K562 (cell line): ENCODE measurements at regions not wholly inside any gene's neighbourhood (a gene's known extent, or its start where the extent isn't known, plus 50 kb on each side); places are given as distances from the start of the nearest gene placed in this dataset.

Experiments used
- ATAC-seq: fragments of 200-7000 bp; cut with Tn5 transposase; 3 replicates; pipeline ENCODE4 v1.9.1; 2020; ENCODE audit warnings: moderate library complexity
- BruUV-seq: library from RNA; stranded (reverse); fragments of 400-500 nt; replicated peaks from 2 replicates; lab custom pipeline; 2021; lab: Mats Ljungman, UMichigan
- CTCF ChIA-PET: fragments of 300-600 bp; formaldehyde crosslinking; extraction: SDS; loops from one replicate; lab custom pipeline; 2021; ENCODE audit warnings: low intra/inter-chr PET ratio; lab: Yijun Ruan, JAX
- POLR2A ChIA-PET: fragments of 300-600, 350-650 bp; sonication (Branson Sonifier 250); formaldehyde crosslinking; extraction: SDS; loops from one replicate; lab custom pipeline; 2021; ENCODE audit warnings: antibody characterized with exemption, inconsistent platforms; lab: Yijun Ruan, JAX
- DNase-seq, 4 experiments: peaks; one replicate each; pipeline versions ENCODE4 v3.0.0 to v3.0.0-alpha.2; 2011 to 2018; ENCODE audit warnings: low spot score in 3 of 4, mixed read lengths in 3 of 4; ENCODE audit errors: extremely low read depth in 1 of 4
- FAIRE-seq: peaks from 2 replicates; lab custom pipeline; 2011; peaks lifted over from hg19 to GRCh38; lab: Jason Lieb, UNC
- H2AFZ ChIP-seq: 2 replicates; pipeline ENCODE4 v1.6.0; 2011; ENCODE audit warnings: low read depth, low read length, control low read depth, inconsistent platforms
- H3K27ac ChIP-seq: fragments of 200-600 bp; 3 replicates; pipeline ENCODE4 v1.8.0; 2011; ENCODE audit warnings: low read depth, mild to moderate bottlenecking, control low read depth, inconsistent platforms, low read length, moderate library complexity, mixed read lengths; ENCODE audit errors: extremely low read depth
- H3K27me3 ChIP-seq, 2 experiments: fragments of 300-600 bp in 1 of 2; 2 replicates in 1 of 2; 3 replicates in 1 of 2; pipeline versions ENCODE4 v1.6.0 to v1.8.0; 2011; ENCODE audit warnings: inconsistent platforms in 2 of 2, low read length in 2 of 2, mild to moderate bottlenecking in 1 of 2, mixed read lengths in 1 of 2, moderate library complexity in 1 of 2; ENCODE audit not compliant: control insufficient read depth in 2 of 2, insufficient read depth in 2 of 2
- H3K36me3 ChIP-seq: fragments of 300-600 bp; 3 replicates; pipeline ENCODE4 v1.8.0; 2011; ENCODE audit warnings: mild to moderate bottlenecking, low read length, inconsistent platforms; ENCODE audit not compliant: control insufficient read depth, insufficient read depth
- H3K4me1 ChIP-seq, 2 experiments: fragments of 200-600 bp in 1 of 2; replicated peaks in 1 of 2; 2 replicates in 1 of 2; 3 replicates in 1 of 2; pipeline versions ENCODE4 v1.5.1 to v1.8.0; 2011; ENCODE audit warnings: inconsistent platforms in 2 of 2, low read length in 2 of 2, mild to moderate bottlenecking in 1 of 2, mixed read lengths in 1 of 2, moderate library complexity in 1 of 2; ENCODE audit not compliant: control insufficient read depth in 2 of 2, insufficient read depth in 2 of 2
- H3K4me2 ChIP-seq: 2 replicates; pipeline ENCODE4 v1.6.1; 2011; ENCODE audit warnings: low read length, control low read depth, inconsistent platforms, mixed read lengths; ENCODE audit not compliant: insufficient read depth
- H3K4me3 ChIP-seq: fragments of 200-600 bp; sonication (generic), shearing (Covaris generic); 2 replicates; pipeline ENCODE4 v1.5.1; 2016; ENCODE audit warnings: control low read depth, inconsistent platforms
- H3K79me2 ChIP-seq: fragments of 200-600 bp; 3 replicates; pipeline ENCODE4 v1.8.0; 2011; ENCODE audit warnings: low read length, inconsistent platforms; ENCODE audit not compliant: control insufficient read depth, insufficient read depth
- H3K9ac ChIP-seq, 2 experiments: 2 replicates each; pipeline versions ENCODE4 v1.6.0 to v1.6.1; 2011; ENCODE audit warnings: low read depth in 2 of 2, low read length in 2 of 2, control low read depth in 1 of 2, inconsistent platforms in 1 of 2, mild to moderate bottlenecking in 1 of 2, mixed read lengths in 1 of 2; ENCODE audit not compliant: insufficient read depth in 1 of 2
- H3K9me1 ChIP-seq: one replicate; pipeline ENCODE4 v1.6.0; 2011; ENCODE audit warnings: inconsistent platforms, mild to moderate bottlenecking, low read length, moderate library complexity; ENCODE audit not compliant: control insufficient read depth, insufficient read depth
- H3K9me3 ChIP-seq: replicated peaks from 2 replicates; pipeline ENCODE4 v1.5.1; 2011; ENCODE audit warnings: low read depth, low read length, inconsistent platforms; ENCODE audit not compliant: control insufficient read depth, insufficient read depth
- H4K20me1 ChIP-seq: replicated peaks from 2 replicates; pipeline ENCODE4 v1.6.1; 2011; ENCODE audit warnings: low read length, inconsistent platforms, mixed read lengths; ENCODE audit not compliant: control insufficient read depth, insufficient read depth
- HMG20A ChIP-seq: fragments of 450-650 bp; formaldehyde crosslinking; conservative IDR thresholded peaks from 2 replicates; pipeline ENCODE4 v1.4.0; 2020; ENCODE audit warnings: mild to moderate bottlenecking, mixed read lengths
- MLX ChIP-seq, 2 experiments: fragments of 450-650 bp in 1 of 2; sonication (generic) in 1 of 2; formaldehyde crosslinking; conservative IDR thresholded peaks; 2 replicates each; pipeline versions ENCODE4 v1.4.0 to v1.8.1; 2020 to 2022; ENCODE audit warnings: mild to moderate bottlenecking in 1 of 2, missing genetic modification reagents in 1 of 2
- MYNN ChIP-seq, 2 experiments: sonication (generic); formaldehyde crosslinking in 1 of 2; IDR thresholded peaks; 2 replicates each; pipeline versions ENCODE4 v1.5.0 to v1.6.1; 2016 to 2020; ENCODE audit warnings: antibody characterized with exemption in 1 of 2, missing genetic modification reagents in 1 of 2
- RAD51 ChIP-seq: fragments of 450-650 bp; IDR thresholded peaks from 2 replicates; pipeline ENCODE4 v1.7.1; 2016; ENCODE audit warnings: low read depth, mild to moderate bottlenecking, borderline replicate concordance
- RUNX1 ChIP-seq: sonication (generic); IDR thresholded peaks from 2 replicates; pipeline ENCODE4 v1.6.1; 2016; ENCODE audit warnings: antibody characterized with exemption, low read depth
- TEAD2 ChIP-seq: fragments of 450-650 bp; IDR thresholded peaks from 2 replicates; pipeline ENCODE4 v1.6.1; 2016; ENCODE audit warnings: missing genetic modification characterization, control low read depth, missing compliant biosample characterization
- TSC22D4 ChIP-seq: fragments of 450-650 bp; IDR thresholded peaks from 2 replicates; pipeline ENCODE4 v1.6.1; 2016; ENCODE audit warnings: missing genetic modification characterization, missing biosample characterization, control low read depth
- XRCC5 ChIP-seq: fragments of 200-400 bp; formaldehyde crosslinking; IDR thresholded peaks from 2 replicates; pipeline ENCODE4 v1.6.1; 2017; ENCODE audit warnings: low read depth, mild to moderate bottlenecking, low read length
- ZNF133 ChIP-seq: fragments of 250-450 bp; sonication (Bioruptor Pico); IDR thresholded peaks from 2 replicates; pipeline ENCODE4 v1.4.0; 2020; ENCODE audit warnings: mild to moderate bottlenecking
- ZNF184 ChIP-seq: sonication (generic); formaldehyde crosslinking; IDR thresholded peaks from 2 replicates; pipeline ENCODE4 v1.5.0; 2020; ENCODE audit warnings: missing genetic modification reagents
- ZNF277 ChIP-seq: fragments of 250-450 bp; sonication (Bioruptor Pico); IDR thresholded peaks from 2 replicates; pipeline ENCODE4 v1.8.0; 2022; ENCODE audit warnings: inconsistent platforms, mild to moderate bottlenecking, moderate library complexity, borderline replicate concordance
- ZNF431 ChIP-seq: sonication (generic); formaldehyde crosslinking; IDR thresholded peaks from 2 replicates; pipeline ENCODE4 v1.8.0; 2022; ENCODE audit warnings: mild to moderate bottlenecking, missing genetic modification reagents
- ZNF592 ChIP-seq: fragments of 450-650 bp; IDR thresholded peaks from 2 replicates; pipeline ENCODE4 v1.6.1; 2017; ENCODE audit warnings: antibody characterized with exemption, mild to moderate bottlenecking
- WGBS: fragments of 100-300 bp; shearing (Covaris generic); methylation state at CpG from one replicate; pipeline ENCODE4 v1.1.6; 2016; ENCODE audit warnings: low coverage, mixed read lengths; ENCODE audit not compliant: insufficient coverage; ENCODE audit errors: missing lambda C conversion rate; 5-methylcytosine and 5-hydroxymethylcytosine counted together
- in situ Hi-C: fragments of 300-500 bp; cut with MboI; formaldehyde crosslinking; loops from 4 replicates; pipeline ENCODE4 v1.15.0; 2018; ENCODE audit warnings: inconsistent platforms, mixed read lengths
- intact Hi-C: fragments of 100-400 bp; cut with micrococcal nuclease; formaldehyde crosslinking; loops from 2 replicates; pipeline ENCODE4 v1.14.2; 2022

- ATAC-seq: peak; percentile 46
- Histone ChIP-seq H3K27me3 (no peaks in the 10 kb centered on the region), H3K4me3 (no peak overlapping the region), H3K36me3 (no peaks in the 10 kb centered on the region), H2AFZ (peak overlapping the region; percentile 30), H3K4me2 (no peak overlapping the region), H3K79me2 (no peaks in the 10 kb centered on the region), H3K9me1 (no peaks in the 10 kb centered on the region), H3K27ac (no peak overlapping the region), H4K20me1 (no peaks in the 10 kb centered on the region), H3K9me3 (no peaks in the 10 kb centered on the region; the same call in 1 of the 2 replicates), H3K9ac (peak overlapping the region in 1 of 2 experiments; percentile 37; a peak in 1 of 4 replicates), H3K4me1 (peaks cover 9 to 11% of the 10 kb centered on the region in 2 experiments; a peak in 3 of 5 replicates)
- no TSS peak for BruUV-seq
- no peak for FAIRE-seq
- intact Hi-C loops (no loop called here), in situ Hi-C loops (no loop called here)
- ChIA-PET POLR2A (interaction anchor here (0.9 to 2.2 kb wide), 3 partner anchors 13 to 209 kb away, joined by 3 to 9 read pairs (median 3); no protein-coding TSS in a partner anchor), CTCF (no interaction called here)
- 55% methylated on average over 2 of the region's 2 CpGs for WGBS
- TF ChIP-seq HMG20A: no peak
- TF ChIP-seq TEAD2 (tag): no peak
- TF ChIP-seq ZNF133 (CRISPR knock-in tag): no peak
- no peak for TF ChIP-seq ZNF277 (CRISPR knock-in tag)
- TF ChIP-seq ZNF184: no peak
- TF ChIP-seq ZNF592: no peak
- no peak for TF ChIP-seq MYNN (IDR thresholded peaks at IDR 0.05)
- no peak for TF ChIP-seq MYNN (CRISPR knock-in tag; IDR thresholded peaks at IDR 0.05)
- no peak for TF ChIP-seq RUNX1
- TF ChIP-seq TSC22D4: no peak
- no peak for TF ChIP-seq XRCC5
- no peak for TF ChIP-seq RAD51
- TF ChIP-seq ZNF431 (CRISPR knock-in tag): no peak
- no peak for TF ChIP-seq MLX (CRISPR knock-in tag; conservative IDR thresholded peaks at IDR 0.05)
- no peak for DNase-seq
Measured at GRCh38 chr7:106966121-106966520, 78.4 kb upstream of the PRKAR2B start.
